ENCODE measurements at regions not wholly inside any gene's neighbourhood (a gene's known extent, or its start where the extent isn't known, plus 50 kb on each side); places are given as distances from the start of the nearest gene placed in this dataset.

DNA sequence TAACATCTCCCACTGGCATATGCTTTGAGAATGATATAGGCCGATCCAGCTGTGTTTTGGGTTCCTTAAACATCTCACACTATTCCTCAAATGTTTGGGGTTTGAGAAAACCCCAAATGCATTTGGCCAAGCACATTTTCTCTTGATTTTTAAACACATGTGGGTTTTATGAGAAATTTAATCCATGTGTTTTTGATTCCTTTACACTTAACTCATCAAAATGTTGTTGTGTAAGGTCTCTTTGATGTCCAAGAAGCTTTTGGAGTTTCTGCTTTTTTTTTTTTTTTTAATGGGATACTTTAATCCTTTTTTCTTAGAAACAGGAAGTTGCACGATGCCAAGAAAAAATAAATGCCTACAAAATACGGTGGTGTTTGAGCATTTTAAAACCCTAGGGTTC, 339.8 kb upstream of the TCF4 start:
- no peak overlapping the region for H2BK20ac ChIP-seq (ENCODE audit: low read depth, low read length)
- peak; percentile 89 for DNase-seq
- H3K18ac ChIP-seq (ENCODE audit: low read depth, low read length) = no peak overlapping the region
- no peak overlapping the region for H4K5ac ChIP-seq (ENCODE audit: low read depth, low read length)
- dilution Hi-C loops (cut with HindIII; ENCODE audit: low sequenced_read_pairs, unreplicated experiment) (no loop called here), in situ Hi-C loops (cut with MboI; ENCODE audit: low sequenced_read_pairs) (no loop called here), intact Hi-C loops (cut with micrococcal nuclease) (no loop called here)
- no TSS peak for BruUV-seq (replicated peaks)
- H3K79me1 ChIP-seq (ENCODE audit: low read depth in 1 of 2, low read length in 2 of 2) = no peaks in the 10 kb centered on the region
- no peak overlapping the region for H3K56ac ChIP-seq (ENCODE audit: extremely low read depth, insufficient read depth, low read length)
- H2BK5ac ChIP-seq (ENCODE audit: low read depth, low read length, poor library complexity, severe bottlenecking) = no peak overlapping the region
- ChIA-PET CTCF (no interaction called here), POLR2A (ENCODE audit: unreplicated experiment) (interaction anchor here (0.6 kb wide), 1 partner anchor 212 kb away, joined by 4 read pairs; no protein-coding TSS in a partner anchor)
- TF ChIP-seq BHLHE40 (IDR thresholded peaks at IDR 0.05; ENCODE audit: low read depth, low read length) = no peak
- TF ChIP-seq RCOR1 (IDR thresholded peaks at IDR 0.05; ENCODE audit: insufficient replicate concordance, low read length) = no peak
- TF ChIP-seq, protein P1, sequence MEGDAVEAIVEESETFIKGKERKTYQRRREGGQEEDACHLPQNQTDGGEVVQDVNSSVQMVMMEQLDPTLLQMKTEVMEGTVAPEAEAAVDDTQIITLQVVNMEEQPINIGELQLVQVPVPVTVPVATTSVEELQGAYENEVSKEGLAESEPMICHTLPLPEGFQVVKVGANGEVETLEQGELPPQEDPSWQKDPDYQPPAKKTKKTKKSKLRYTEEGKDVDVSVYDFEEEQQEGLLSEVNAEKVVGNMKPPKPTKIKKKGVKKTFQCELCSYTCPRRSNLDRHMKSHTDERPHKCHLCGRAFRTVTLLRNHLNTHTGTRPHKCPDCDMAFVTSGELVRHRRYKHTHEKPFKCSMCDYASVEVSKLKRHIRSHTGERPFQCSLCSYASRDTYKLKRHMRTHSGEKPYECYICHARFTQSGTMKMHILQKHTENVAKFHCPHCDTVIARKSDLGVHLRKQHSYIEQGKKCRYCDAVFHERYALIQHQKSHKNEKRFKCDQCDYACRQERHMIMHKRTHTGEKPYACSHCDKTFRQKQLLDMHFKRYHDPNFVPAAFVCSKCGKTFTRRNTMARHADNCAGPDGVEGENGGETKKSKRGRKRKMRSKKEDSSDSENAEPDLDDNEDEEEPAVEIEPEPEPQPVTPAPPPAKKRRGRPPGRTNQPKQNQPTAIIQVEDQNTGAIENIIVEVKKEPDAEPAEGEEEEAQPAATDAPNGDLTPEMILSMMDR (conservative IDR thresholded peaks at IDR 0.05; ENCODE audit: low read depth, low read length) = no peak
- no peak for TF ChIP-seq RFX5 (IDR thresholded peaks at IDR 0.05; ENCODE audit: low read depth, low read length)
- TF ChIP-seq FOS (IDR thresholded peaks at IDR 0.05; ENCODE audit: low read depth, low read length) = no peak
- no peak for TF ChIP-seq MAZ (IDR thresholded peaks at IDR 0.05; ENCODE audit: borderline replicate concordance, low read depth, low read length)
- TF ChIP-seq SMC3 (IDR thresholded peaks at IDR 0.05; ENCODE audit: low read depth, low read length) = no peak
- TF ChIP-seq CHD1 (IDR thresholded peaks at IDR 0.05; ENCODE audit: low read depth, low read length) = no peak
- no peak for TF ChIP-seq MAFK (IDR thresholded peaks at IDR 0.05; ENCODE audit: low read depth, low read length)
- TF ChIP-seq NFE2L2 (IDR thresholded peaks at IDR 0.05; ENCODE audit: low read depth, low read length) = no peak
- TF ChIP-seq, protein P2, sequence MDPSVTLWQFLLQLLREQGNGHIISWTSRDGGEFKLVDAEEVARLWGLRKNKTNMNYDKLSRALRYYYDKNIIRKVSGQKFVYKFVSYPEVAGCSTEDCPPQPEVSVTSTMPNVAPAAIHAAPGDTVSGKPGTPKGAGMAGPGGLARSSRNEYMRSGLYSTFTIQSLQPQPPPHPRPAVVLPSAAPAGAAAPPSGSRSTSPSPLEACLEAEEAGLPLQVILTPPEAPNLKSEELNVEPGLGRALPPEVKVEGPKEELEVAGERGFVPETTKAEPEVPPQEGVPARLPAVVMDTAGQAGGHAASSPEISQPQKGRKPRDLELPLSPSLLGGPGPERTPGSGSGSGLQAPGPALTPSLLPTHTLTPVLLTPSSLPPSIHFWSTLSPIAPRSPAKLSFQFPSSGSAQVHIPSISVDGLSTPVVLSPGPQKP (IDR thresholded peaks at IDR 0.05; ENCODE audit: borderline replicate concordance, low read depth, low read length) = no peak
- no peak for TF ChIP-seq MXI1 (IDR thresholded peaks at IDR 0.05; ENCODE audit: borderline replicate concordance, low read depth, low read length)
- no peak for TF ChIP-seq POLR2A (IDR thresholded peaks at IDR 0.05; ENCODE audit: low read depth, low read length)
- TF ChIP-seq, protein P3, sequence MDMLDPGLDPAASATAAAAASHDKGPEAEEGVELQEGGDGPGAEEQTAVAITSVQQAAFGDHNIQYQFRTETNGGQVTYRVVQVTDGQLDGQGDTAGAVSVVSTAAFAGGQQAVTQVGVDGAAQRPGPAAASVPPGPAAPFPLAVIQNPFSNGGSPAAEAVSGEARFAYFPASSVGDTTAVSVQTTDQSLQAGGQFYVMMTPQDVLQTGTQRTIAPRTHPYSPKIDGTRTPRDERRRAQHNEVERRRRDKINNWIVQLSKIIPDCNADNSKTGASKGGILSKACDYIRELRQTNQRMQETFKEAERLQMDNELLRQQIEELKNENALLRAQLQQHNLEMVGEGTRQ (IDR thresholded peaks at IDR 0.05; ENCODE audit: low read depth, low read length) = no peak
- no peak for TF ChIP-seq RAD21 (IDR thresholded peaks at IDR 0.05; ENCODE audit: low read length)
- H2AK5ac ChIP-seq (ENCODE audit: low read depth, low read length) = no peak overlapping the region
- H3K9me1 ChIP-seq (ENCODE audit: insufficient read depth, low read length) = no peaks in the 10 kb centered on the region
- H4K8ac ChIP-seq (ENCODE audit: low read depth in 2 of 2, low read length in 2 of 2) = no peak overlapping the region
- no peak overlapping the region for H2AFZ ChIP-seq (replicated peaks; ENCODE audit: low read length, poor library complexity)
- H3K9me3 ChIP-seq (ENCODE audit: control insufficient read depth, insufficient read depth, low read length) = no peaks in the 10 kb centered on the region
- ATAC-seq (ENCODE audit: low read depth) = peak; percentile 37; the same call in 1 of the 2 replicates
- no peak overlapping the region for H2AK9ac ChIP-seq (replicated peaks; ENCODE audit: low read depth, low read length, poor library complexity)
- no peak overlapping the region for H3K4me3 ChIP-seq (ENCODE audit: insufficient read depth, low read depth, low read length)
- H3K4me2 ChIP-seq (ENCODE audit: low read depth, low read length) = no peak overlapping the region
- 0% methylated on average over 1 of the region's 3 CpGs; no CpG with 5 or more reads in 1 of the 2 experiments for WGBS, 2 experiments (ENCODE audit: extremely low coverage in 2 of 2, insufficient read length in 1 of 2)
- no peak overlapping the region for H3K23ac ChIP-seq (ENCODE audit: low read depth, low read length)
- H4K20me1 ChIP-seq (ENCODE audit: insufficient read depth, low read length) = no peaks in the 10 kb centered on the region
- no peaks in the 10 kb centered on the region for H3K36me3 ChIP-seq (ENCODE audit: control insufficient read depth, insufficient read depth, low read length)
- H3K9ac ChIP-seq (ENCODE audit: low read depth, low read length) = no peak overlapping the region
- H3K27me3 ChIP-seq (ENCODE audit: control insufficient read depth, insufficient read depth, low read length) = peaks cover 5% of the 10 kb centered on the region; the same call in 1 of the 2 replicates
- no peaks in the 10 kb centered on the region for H3K4me1 ChIP-seq (ENCODE audit: control insufficient read depth, insufficient read depth, low read length)
- no peak overlapping the region for H2BK15ac ChIP-seq (ENCODE audit: low read depth, low read length)
- no peak overlapping the region for H3K27ac ChIP-seq (ENCODE audit: insufficient read depth, low read length)
- H2BK120ac ChIP-seq (ENCODE audit: low read depth, low read length) = no peak overlapping the region
- H3K4ac ChIP-seq (ENCODE audit: low read depth, low read length) = no peak overlapping the region
- H4K91ac ChIP-seq (ENCODE audit: insufficient read depth, low read depth, low read length) = no peak overlapping the region
- no peak overlapping the region for H3K14ac ChIP-seq (replicated peaks; ENCODE audit: low read depth, low read length)

Data from IMR-90 (cell line).